IMR-90 (cell line): ENCODE measurements at regions not wholly inside any gene's neighbourhood (a gene's known extent, or its start where the extent isn't known, plus 50 kb on each side); places are given as distances from the start of the nearest gene placed in this dataset.

Source experiments
- ATAC-seq: fragments of 200-7000 bp; cut with Tn5 transposase; 2 replicates; pipeline ENCODE4 v1.9.1; 2020; ENCODE audit warnings: low read depth, mild to moderate bottlenecking, moderate library complexity
- BruUV-seq: library from RNA; stranded (reverse); fragments of 400-500 nt; replicated peaks from 2 replicates; lab custom pipeline; 2021; lab: Mats Ljungman, UMichigan
- CTCF ChIA-PET: fragments of 300-600 bp; formaldehyde crosslinking; extraction: SDS; loops from one replicate; lab custom pipeline; 2021; ENCODE audit warnings: antibody characterized with exemption; lab: Yijun Ruan, JAX
- POLR2A ChIA-PET: fragments of 300-600 bp; sonication (Branson Sonifier 250); formaldehyde crosslinking; loops from one replicate; lab custom pipeline; 2022; ENCODE audit warnings: antibody characterized with exemption; ENCODE audit not compliant: unreplicated experiment; lab: Charles Lee
- DNase-seq: peaks from one replicate; pipeline ENCODE4 v3.0.0; 2013
- H2AFZ ChIP-seq: replicated peaks from 2 replicates; pipeline ENCODE3; 2013; ENCODE audit warnings: low read length, mild to moderate bottlenecking; ENCODE audit not compliant: poor library complexity
- H2AK5ac ChIP-seq: 2 replicates; pipeline ENCODE4 v1.6.1; 2013; ENCODE audit warnings: low read depth, low read length, inconsistent platforms
- H2AK9ac ChIP-seq: replicated peaks from 2 replicates; pipeline ENCODE3; 2013; ENCODE audit warnings: mild to moderate bottlenecking, low read depth, low read length, moderate library complexity; ENCODE audit not compliant: poor library complexity
- H2BK120ac ChIP-seq: 2 replicates; pipeline ENCODE4 v1.6.1; 2013; ENCODE audit warnings: low read depth, low read length, inconsistent platforms
- H2BK15ac ChIP-seq: 3 replicates; pipeline ENCODE4 v1.6.1; 2013; ENCODE audit warnings: low read depth, low read length, inconsistent platforms
- H2BK20ac ChIP-seq: 2 replicates; pipeline ENCODE4 v1.6.1; 2013; ENCODE audit warnings: low read depth, mild to moderate bottlenecking, inconsistent platforms, low read length, moderate library complexity
- H2BK5ac ChIP-seq: 2 replicates; pipeline ENCODE4 v1.6.1; 2013; ENCODE audit warnings: mild to moderate bottlenecking, low read depth, low read length, inconsistent platforms; ENCODE audit not compliant: poor library complexity, severe bottlenecking
- H3K14ac ChIP-seq: replicated peaks from 2 replicates; pipeline ENCODE4 v1.6.1; 2013; ENCODE audit warnings: low read depth, low read length, inconsistent platforms
- H3K18ac ChIP-seq: 2 replicates; pipeline ENCODE4 v1.6.1; 2013; ENCODE audit warnings: low read depth, low read length, control low read depth
- H3K23ac ChIP-seq: 2 replicates; pipeline ENCODE4 v1.6.1; 2013; ENCODE audit warnings: low read depth, low read length, inconsistent platforms
- H3K27ac ChIP-seq: 2 replicates; pipeline ENCODE4 v1.5.1; 2013; ENCODE audit warnings: mild to moderate bottlenecking, control low read depth, low read length; ENCODE audit not compliant: insufficient read depth
- H3K27me3 ChIP-seq: 2 replicates; pipeline ENCODE4 v1.6.1; 2013; ENCODE audit warnings: low read length; ENCODE audit not compliant: control insufficient read depth, insufficient read depth
- H3K36me3 ChIP-seq: 2 replicates; pipeline ENCODE4 v1.6.1; 2013; ENCODE audit warnings: low read length, mixed read lengths; ENCODE audit not compliant: control insufficient read depth, insufficient read depth
- H3K4ac ChIP-seq: 2 replicates; pipeline ENCODE4 v1.6.1; 2013; ENCODE audit warnings: low read depth, low read length, inconsistent platforms
- H3K4me1 ChIP-seq: 2 replicates; pipeline ENCODE4 v1.6.1; 2013; ENCODE audit warnings: low read length, mixed read lengths; ENCODE audit not compliant: control insufficient read depth, insufficient read depth
- H3K4me2 ChIP-seq: 2 replicates; pipeline ENCODE4 v1.6.1; 2013; ENCODE audit warnings: low read depth, mild to moderate bottlenecking, control low read depth, low read length, moderate library complexity
- H3K4me3 ChIP-seq: 2 replicates; pipeline ENCODE4 v1.5.1; 2013; ENCODE audit warnings: low read depth, mild to moderate bottlenecking, control low read depth, low read length, moderate library complexity; ENCODE audit not compliant: insufficient read depth
- H3K56ac ChIP-seq: 2 replicates; pipeline ENCODE4 v1.6.1; 2013; ENCODE audit warnings: low read length, inconsistent platforms; ENCODE audit not compliant: insufficient read depth; ENCODE audit errors: extremely low read depth
- H3K79me1 ChIP-seq, 2 experiments: 2 replicates each; pipeline ENCODE4 v1.6.1; 2013; ENCODE audit warnings: low read length in 2 of 2, inconsistent platforms in 1 of 2, low read depth in 1 of 2
- H3K9ac ChIP-seq: 2 replicates; pipeline ENCODE4 v1.6.1; 2013; ENCODE audit warnings: low read depth, low read length, control low read depth
- H3K9me1 ChIP-seq: 2 replicates; pipeline ENCODE4 v1.6.1; 2013; ENCODE audit warnings: low read length, inconsistent platforms; ENCODE audit not compliant: insufficient read depth
- H3K9me3 ChIP-seq: 2 replicates; pipeline ENCODE4 v1.6.1; 2013; ENCODE audit warnings: low read length; ENCODE audit not compliant: control insufficient read depth, insufficient read depth
- H4K20me1 ChIP-seq: 2 replicates; pipeline ENCODE4 v1.6.1; 2013; ENCODE audit warnings: low read length, inconsistent platforms; ENCODE audit not compliant: insufficient read depth
- H4K5ac ChIP-seq: 2 replicates; pipeline ENCODE4 v1.6.1; 2013; ENCODE audit warnings: mild to moderate bottlenecking, low read depth, low read length, control low read depth
- H4K8ac ChIP-seq, 2 experiments: 2 replicates each; pipeline ENCODE4 v1.6.1; 2013; ENCODE audit warnings: low read depth in 2 of 2, low read length in 2 of 2, control low read depth in 1 of 2, inconsistent platforms in 1 of 2
- H4K91ac ChIP-seq: 2 replicates; pipeline ENCODE4 v1.6.1; 2013; ENCODE audit warnings: low read depth, low read length, inconsistent platforms; ENCODE audit not compliant: insufficient read depth
- BHLHE40 ChIP-seq: fragments of 150-350 bp; IDR thresholded peaks from 2 replicates; pipeline ENCODE4 v1.6.1; 2016; ENCODE audit warnings: mild to moderate bottlenecking, low read depth, low read length
- CEBPB ChIP-seq: IDR thresholded peaks from 2 replicates; pipeline ENCODE4 v1.6.1; 2012; ENCODE audit warnings: low read depth, low read length, improper control_type of control experiment
- CHD1 ChIP-seq: IDR thresholded peaks from 2 replicates; pipeline ENCODE4 v1.6.1; 2012; ENCODE audit warnings: low read depth, low read length, improper control_type of control experiment
- CTCF ChIP-seq: conservative IDR thresholded peaks from 2 replicates; pipeline ENCODE4 v1.5.1; 2012; ENCODE audit warnings: mild to moderate bottlenecking, low read depth, low read length, improper control_type of control experiment
- ELK1 ChIP-seq: fragments of 150-350 bp; IDR thresholded peaks from 2 replicates; pipeline ENCODE4 v1.6.1; 2016; ENCODE audit warnings: low read depth, mild to moderate bottlenecking, low read length, moderate library complexity, borderline replicate concordance
- FOS ChIP-seq: fragments of 150-350 bp; IDR thresholded peaks from 2 replicates; pipeline ENCODE4 v1.6.1; 2016; ENCODE audit warnings: low read depth, low read length
- MAFK ChIP-seq: IDR thresholded peaks from 2 replicates; pipeline ENCODE4 v1.6.1; 2012; ENCODE audit warnings: low read depth, low read length, improper control_type of control experiment
- MAZ ChIP-seq: IDR thresholded peaks from 2 replicates; pipeline ENCODE4 v1.6.1; 2012; ENCODE audit warnings: low read depth, mild to moderate bottlenecking, low read length, improper control_type of control experiment, moderate library complexity, borderline replicate concordance
- MXI1 ChIP-seq: IDR thresholded peaks from 2 replicates; pipeline ENCODE4 v1.6.1; 2012; ENCODE audit warnings: low read depth, mild to moderate bottlenecking, low read length, moderate library complexity, borderline replicate concordance
- NFE2L2 ChIP-seq: fragments of 150-350 bp; IDR thresholded peaks from 2 replicates; pipeline ENCODE4 v1.6.1; 2016; ENCODE audit warnings: low read depth, mild to moderate bottlenecking, low read length
- POLR2A ChIP-seq: IDR thresholded peaks from 2 replicates; pipeline ENCODE4 v1.6.1; 2012; ENCODE audit warnings: mild to moderate bottlenecking, low read depth, low read length
- RAD21 ChIP-seq: IDR thresholded peaks from 2 replicates; pipeline ENCODE4 v1.6.1; 2012; ENCODE audit warnings: low read length, improper control_type of control experiment
- RCOR1 ChIP-seq: IDR thresholded peaks from 2 replicates; pipeline ENCODE4 v1.6.1; 2012; ENCODE audit warnings: mild to moderate bottlenecking, low read length, improper control_type of control experiment; ENCODE audit not compliant: insufficient replicate concordance
- RFX5 ChIP-seq: IDR thresholded peaks from 2 replicates; pipeline ENCODE4 v1.8.0; 2012; ENCODE audit warnings: low read depth, mild to moderate bottlenecking, low read length, moderate library complexity
- SMC3 ChIP-seq: fragments of 150-350 bp; IDR thresholded peaks from 2 replicates; pipeline ENCODE4 v1.6.1; 2016; ENCODE audit warnings: low read depth, mild to moderate bottlenecking, antibody characterized with exemption, low read length, moderate library complexity
- WGBS, 2 experiments: methylation state at CpG; one replicate each; pipeline versions ENCODE4 v1.1.5 to v1.1.7; 2013; ENCODE audit warnings: missing lambda C conversion rate in 2 of 2; ENCODE audit not compliant: insufficient read length in 1 of 2; ENCODE audit errors: extremely low coverage in 2 of 2; 5-methylcytosine and 5-hydroxymethylcytosine counted together
- dilution Hi-C: fragments of 300-500 bp; cut with HindIII; formaldehyde crosslinking; loops from one replicate; pipeline ENCODE4 v1.14.3; 2018; ENCODE audit warnings: low sequenced_read_pairs; ENCODE audit not compliant: unreplicated experiment
- in situ Hi-C: fragments of 300-500 bp; cut with MboI; formaldehyde crosslinking; loops from 3 replicates; pipeline ENCODE4 v1.14.3; 2019; ENCODE audit warnings: low sequenced_read_pairs, inconsistent platforms, mixed read lengths
- intact Hi-C: fragments of 100-400 bp; cut with micrococcal nuclease; formaldehyde crosslinking; loops from 2 replicates; pipeline ENCODE4 v1.10.0; 2022
- TF ChIP-seq, protein P1 (sequence below): fragments of 150-350 bp; IDR thresholded peaks from 2 replicates; pipeline ENCODE4 v1.6.1; 2017; ENCODE audit warnings: mild to moderate bottlenecking, antibody characterized with exemption, low read length, low read depth

DNA sequence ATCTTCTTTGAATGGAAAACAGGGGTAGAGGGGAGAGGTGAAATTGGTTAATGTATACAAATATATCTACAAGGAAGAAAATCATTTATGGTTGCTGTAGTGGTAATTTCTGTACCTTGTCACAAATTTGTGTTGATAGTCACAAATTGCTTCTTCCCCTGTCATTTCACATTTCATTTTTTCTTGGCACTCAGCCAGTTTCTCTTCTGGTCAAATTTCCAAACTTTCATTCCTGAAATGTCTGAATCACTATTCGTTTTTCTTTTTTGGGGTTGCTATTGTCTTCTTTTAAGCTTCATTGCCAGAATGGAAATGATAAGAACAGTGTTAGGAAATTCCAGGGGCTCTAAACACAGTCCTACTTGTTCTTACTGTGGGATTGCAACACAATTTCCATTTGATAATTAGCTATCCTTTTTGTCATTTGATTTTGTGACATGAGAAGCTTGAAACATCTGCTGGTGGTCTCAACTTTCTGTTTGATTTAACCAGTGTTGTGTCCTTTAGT lies 136.0 kb upstream of the GCFC2 start:
- H3K18ac ChIP-seq: no peak overlapping the region
- H3K23ac ChIP-seq: no peak overlapping the region
- no peak overlapping the region for H2BK120ac ChIP-seq
- no peak overlapping the region for H4K8ac ChIP-seq
- no peaks in the 10 kb centered on the region for H3K4me1 ChIP-seq
- H4K91ac ChIP-seq: no peak overlapping the region
- no peaks in the 10 kb centered on the region for H3K36me3 ChIP-seq
- no peak overlapping the region for H3K56ac ChIP-seq
- no peaks in the 10 kb centered on the region for H3K79me1 ChIP-seq
- no peak overlapping the region for H2AK9ac ChIP-seq
- no peak overlapping the region for H3K27ac ChIP-seq
- CTCF ChIA-PET: no interaction called here
- H2BK20ac ChIP-seq: no peak overlapping the region
- DNase-seq: no peak
- TF ChIP-seq POLR2A (no peak), MAZ (no peak), SMC3 (no peak), RFX5 (no peak), BHLHE40 (no peak), MAFK (no peak), ELK1 (no peak), CEBPB (no peak), FOS (no peak), RCOR1 (no peak), NFE2L2 (no peak), CTCF (no peak), MXI1 (no peak), CHD1 (no peak), RAD21 (no peak)
- TF ChIP-seq, protein P1, sequence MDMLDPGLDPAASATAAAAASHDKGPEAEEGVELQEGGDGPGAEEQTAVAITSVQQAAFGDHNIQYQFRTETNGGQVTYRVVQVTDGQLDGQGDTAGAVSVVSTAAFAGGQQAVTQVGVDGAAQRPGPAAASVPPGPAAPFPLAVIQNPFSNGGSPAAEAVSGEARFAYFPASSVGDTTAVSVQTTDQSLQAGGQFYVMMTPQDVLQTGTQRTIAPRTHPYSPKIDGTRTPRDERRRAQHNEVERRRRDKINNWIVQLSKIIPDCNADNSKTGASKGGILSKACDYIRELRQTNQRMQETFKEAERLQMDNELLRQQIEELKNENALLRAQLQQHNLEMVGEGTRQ: no peak
- H2AK5ac ChIP-seq: no peak overlapping the region
- no peaks in the 10 kb centered on the region for H3K27me3 ChIP-seq
- H2AFZ ChIP-seq: no peak overlapping the region
- H3K4me2 ChIP-seq: no peak overlapping the region
- in situ Hi-C loops (no loop called here), dilution Hi-C loops (no loop called here), intact Hi-C loops (no loop called here)
- no peak overlapping the region for H4K5ac ChIP-seq
- H3K14ac ChIP-seq: no peak overlapping the region
- H3K9ac ChIP-seq: no peak overlapping the region
- no peak overlapping the region for H2BK5ac ChIP-seq
- no peaks in the 10 kb centered on the region for H3K9me1 ChIP-seq
- H4K20me1 ChIP-seq: no peaks in the 10 kb centered on the region
- no peaks in the 10 kb centered on the region for H3K9me3 ChIP-seq
- no CpG with 5 or more reads among the region's 1 CpG for WGBS, 2 experiments
- BruUV-seq: no TSS peak
- H2BK15ac ChIP-seq: no peak overlapping the region
- POLR2A ChIA-PET: no interaction called here
- H3K4ac ChIP-seq: no peak overlapping the region
- no peak overlapping the region for H3K4me3 ChIP-seq
- no peak for ATAC-seq
